Liver (tissue), 3 donors: ENCODE measurements at regions not wholly inside any gene's neighbourhood (a gene's known extent, or its start where the extent isn't known, plus 50 kb on each side); places are given as distances from the start of the nearest gene placed in this dataset.

Experiments
- EGR1 ChIP-seq, 2 donors: IDR thresholded peaks; 2 replicates each; pipeline ENCODE4 v1.6.1; 2016 to 2018; ENCODE audit warnings: antibody characterized with exemption in 2 of 2, low read depth in 2 of 2
- FOXA1 ChIP-seq: IDR thresholded peaks from 2 replicates; pipeline ENCODE4 v1.6.1; 2016; ENCODE audit warnings: antibody characterized with exemption
- SP1 ChIP-seq: IDR thresholded peaks from 2 replicates; pipeline ENCODE4 v1.6.1; 2018; ENCODE audit warnings: antibody characterized with exemption, mild to moderate bottlenecking
- TAF1 ChIP-seq: conservative IDR thresholded peaks from 2 replicates; pipeline ENCODE4 v1.6.1; 2016; ENCODE audit warnings: antibody characterized with exemption, mild to moderate bottlenecking
- TF ChIP-seq, protein P1 (sequence below): fragments of 150-350 bp; IDR thresholded peaks from 2 replicates; pipeline ENCODE4 v1.5.1; 2017; ENCODE audit warnings: improper control_type of control experiment, low read depth, low read length; ENCODE audit not compliant: missing input control
- TF ChIP-seq, protein P2 (sequence below): IDR thresholded peaks from 2 replicates; pipeline ENCODE4 v1.6.1; 2016; ENCODE audit warnings: antibody characterized with exemption
- donor health status: healthy.
- donor health status: healthy.

DNA sequence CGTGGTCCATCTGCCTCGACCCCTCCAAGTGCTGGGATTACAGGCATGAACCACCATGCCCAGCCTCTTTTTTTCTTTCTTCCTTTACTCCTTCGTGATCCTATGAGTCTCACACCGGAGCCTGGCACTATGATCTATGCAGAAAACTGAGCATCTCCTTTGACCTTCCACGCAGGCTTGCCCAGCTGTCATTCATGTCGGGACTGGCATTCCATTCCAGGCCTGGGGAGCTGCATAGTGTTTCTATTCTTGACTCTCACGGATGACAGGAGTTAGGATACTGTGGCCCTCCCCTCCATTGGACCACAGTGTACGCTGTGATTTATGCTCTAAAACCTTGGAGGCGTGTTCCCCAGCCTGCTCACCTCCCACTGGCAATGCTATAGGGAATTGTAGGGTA, 611.8 kb downstream of the BRD1 start:
- TF ChIP-seq EGR1 (IDR thresholded peaks at IDR 0.05; ENCODE audit: low read depth in 2 of 2) = no peak
- TF ChIP-seq, protein P1, sequence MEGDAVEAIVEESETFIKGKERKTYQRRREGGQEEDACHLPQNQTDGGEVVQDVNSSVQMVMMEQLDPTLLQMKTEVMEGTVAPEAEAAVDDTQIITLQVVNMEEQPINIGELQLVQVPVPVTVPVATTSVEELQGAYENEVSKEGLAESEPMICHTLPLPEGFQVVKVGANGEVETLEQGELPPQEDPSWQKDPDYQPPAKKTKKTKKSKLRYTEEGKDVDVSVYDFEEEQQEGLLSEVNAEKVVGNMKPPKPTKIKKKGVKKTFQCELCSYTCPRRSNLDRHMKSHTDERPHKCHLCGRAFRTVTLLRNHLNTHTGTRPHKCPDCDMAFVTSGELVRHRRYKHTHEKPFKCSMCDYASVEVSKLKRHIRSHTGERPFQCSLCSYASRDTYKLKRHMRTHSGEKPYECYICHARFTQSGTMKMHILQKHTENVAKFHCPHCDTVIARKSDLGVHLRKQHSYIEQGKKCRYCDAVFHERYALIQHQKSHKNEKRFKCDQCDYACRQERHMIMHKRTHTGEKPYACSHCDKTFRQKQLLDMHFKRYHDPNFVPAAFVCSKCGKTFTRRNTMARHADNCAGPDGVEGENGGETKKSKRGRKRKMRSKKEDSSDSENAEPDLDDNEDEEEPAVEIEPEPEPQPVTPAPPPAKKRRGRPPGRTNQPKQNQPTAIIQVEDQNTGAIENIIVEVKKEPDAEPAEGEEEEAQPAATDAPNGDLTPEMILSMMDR = no peak
- TF ChIP-seq FOXA1 = no peak
- TF ChIP-seq SP1 = no peak
- TF ChIP-seq, protein P2, sequence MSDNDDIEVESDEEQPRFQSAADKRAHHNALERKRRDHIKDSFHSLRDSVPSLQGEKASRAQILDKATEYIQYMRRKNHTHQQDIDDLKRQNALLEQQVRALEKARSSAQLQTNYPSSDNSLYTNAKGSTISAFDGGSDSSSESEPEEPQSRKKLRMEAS = no peak
- TF ChIP-seq TAF1 = no peak
